Peyer's patch (tissue), 4 donors: ENCODE measurements at regions not wholly inside any gene's neighbourhood (a gene's known extent, or its start where the extent isn't known, plus 50 kb on each side); places are given as distances from the start of the nearest gene placed in this dataset.

ENCODE experiments used
- CTCF ChIP-seq, 6 experiments: fragments of 450-650 bp in 4 of 6; fragments of 200-600 bp in 2 of 6; sonication (generic) in 1 of 6; IDR thresholded peaks; one replicate each; pipeline ENCODE4 v1.5.1; 2017 to 2019; ENCODE audit warnings: antibody characterized with exemption in 6 of 6, mild to moderate bottlenecking in 3 of 6, moderate library complexity in 1 of 6
- POLR2A ChIP-seq, 2 donors: fragments of 450-650 bp; IDR thresholded peaks; one replicate each; pipeline ENCODE4 v1.5.1; 2017; ENCODE audit warnings: antibody characterized with exemption in 2 of 2, mild to moderate bottlenecking in 2 of 2, moderate library complexity in 2 of 2

- TF ChIP-seq CTCF (IDR thresholded peaks at IDR 0.05) (no peak), POLR2A (IDR thresholded peaks at IDR 0.05) (no peak)
Observed at GRCh38 chr13:112248862-112249592, 127.1 kb upstream of the SPACA7 start.
